ENCODE measurements at regions not wholly inside any gene's neighbourhood (a gene's known extent, or its start where the extent isn't known, plus 50 kb on each side); places are given as distances from the start of the nearest gene placed in this dataset.

- CTCF ChIA-PET: no interaction called here
- H3K36me3 ChIP-seq (ENCODE audit: control insufficient read depth, insufficient read depth, low read length): no peaks in the 10 kb centered on the region
- intact Hi-C loops (cut with micrococcal nuclease): no loop called here
Observed at GRCh38 chr12:75888399-75888798, 143.2 kb downstream of the PHLDA1 start.

More at GRCh38 chr12:75888399-75888798, 143.2 kb downstream of the PHLDA1 start:
- no peak overlapping the region for H2BK15ac ChIP-seq (ENCODE audit: low read depth, low read length)
- in situ Hi-C loops (cut with MboI; ENCODE audit: low sequenced_read_pairs) (no loop called here), dilution Hi-C loops (cut with HindIII; ENCODE audit: low sequenced_read_pairs, unreplicated experiment) (no loop called here)
- H3K79me1 ChIP-seq (ENCODE audit: low read depth in 1 of 2, low read length in 2 of 2): no peaks in the 10 kb centered on the region
- no peak overlapping the region for H2AK5ac ChIP-seq (ENCODE audit: low read depth, low read length)
- no peak overlapping the region for H3K4me2 ChIP-seq (ENCODE audit: low read depth, low read length)
- H4K91ac ChIP-seq (ENCODE audit: insufficient read depth, low read depth, low read length): no peak overlapping the region
- H2BK5ac ChIP-seq (ENCODE audit: low read depth, low read length, poor library complexity, severe bottlenecking): no peak overlapping the region
- H3K27ac ChIP-seq (ENCODE audit: insufficient read depth, low read length): no peak overlapping the region
- H3K23ac ChIP-seq (ENCODE audit: low read depth, low read length): no peak overlapping the region
- no peak overlapping the region for H3K56ac ChIP-seq (ENCODE audit: extremely low read depth, insufficient read depth, low read length)
- H2BK120ac ChIP-seq (ENCODE audit: low read depth, low read length): no peak overlapping the region
- peak overlapping the region; percentile 16; the same call in 1 of the 2 replicates for H3K18ac ChIP-seq (ENCODE audit: low read depth, low read length)
- no peak overlapping the region for H3K4ac ChIP-seq (ENCODE audit: low read depth, low read length)
- no TSS peak for BruUV-seq (replicated peaks)
- no peaks in the 10 kb centered on the region for H3K27me3 ChIP-seq (ENCODE audit: control insufficient read depth, insufficient read depth, low read length)
- no peak overlapping the region for H2AK9ac ChIP-seq (replicated peaks; ENCODE audit: low read depth, low read length, poor library complexity)
- no peaks in the 10 kb centered on the region for H4K20me1 ChIP-seq (ENCODE audit: insufficient read depth, low read length)
- H2BK20ac ChIP-seq (ENCODE audit: low read depth, low read length): no peak overlapping the region
- TF ChIP-seq MAFK (IDR thresholded peaks at IDR 0.05; ENCODE audit: low read depth, low read length): peak; percentile 87
- TF ChIP-seq, protein P1, sequence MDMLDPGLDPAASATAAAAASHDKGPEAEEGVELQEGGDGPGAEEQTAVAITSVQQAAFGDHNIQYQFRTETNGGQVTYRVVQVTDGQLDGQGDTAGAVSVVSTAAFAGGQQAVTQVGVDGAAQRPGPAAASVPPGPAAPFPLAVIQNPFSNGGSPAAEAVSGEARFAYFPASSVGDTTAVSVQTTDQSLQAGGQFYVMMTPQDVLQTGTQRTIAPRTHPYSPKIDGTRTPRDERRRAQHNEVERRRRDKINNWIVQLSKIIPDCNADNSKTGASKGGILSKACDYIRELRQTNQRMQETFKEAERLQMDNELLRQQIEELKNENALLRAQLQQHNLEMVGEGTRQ (IDR thresholded peaks at IDR 0.05; ENCODE audit: low read depth, low read length): no peak
- no peak overlapping the region for H3K4me3 ChIP-seq (ENCODE audit: insufficient read depth, low read depth, low read length)
- peaks cover 7% of the 10 kb centered on the region; the same call in 1 of the 2 replicates for H3K9me1 ChIP-seq (ENCODE audit: insufficient read depth, low read length)
- H3K9me3 ChIP-seq (ENCODE audit: control insufficient read depth, insufficient read depth, low read length): no peaks in the 10 kb centered on the region
- no peak overlapping the region for H4K5ac ChIP-seq (ENCODE audit: low read depth, low read length)
- no peak overlapping the region for H2AFZ ChIP-seq (replicated peaks; ENCODE audit: low read length, poor library complexity)
- POLR2A ChIA-PET (ENCODE audit: unreplicated experiment): no interaction called here
- H3K14ac ChIP-seq (replicated peaks; ENCODE audit: low read depth, low read length): no peak overlapping the region
- no peak overlapping the region for H3K9ac ChIP-seq (ENCODE audit: low read depth, low read length)
- DNase-seq: no peak
- no peak overlapping the region for H4K8ac ChIP-seq (ENCODE audit: low read depth in 2 of 2, low read length in 2 of 2)
- no peak for ATAC-seq (ENCODE audit: low read depth)
- peaks cover 5% of the 10 kb centered on the region; the same call in 1 of the 2 replicates for H3K4me1 ChIP-seq (ENCODE audit: control insufficient read depth, insufficient read depth, low read length)
